ENCODE measurements at regions not wholly inside any gene's neighbourhood (a gene's known extent, or its start where the extent isn't known, plus 50 kb on each side); places are given as distances from the start of the nearest gene placed in this dataset.

GRCh38 chr3:110593749-110594148, 477.9 kb upstream of the NECTIN3 start:
- ChIA-PET CTCF (no interaction called here), POLR2A (no interaction called here)
- TF ChIP-seq FOXJ3 (CRISPR knock-in tag; IDR thresholded peaks at IDR 0.05; ENCODE audit: borderline replicate concordance) (no peak), USF2 (CRISPR knock-in tag; IDR thresholded peaks at IDR 0.05) (no peak), E2F4 (CRISPR knock-in tag; IDR thresholded peaks at IDR 0.05; ENCODE audit: borderline replicate concordance, low read depth) (no peak), ESRRA (CRISPR knock-in tag; IDR thresholded peaks at IDR 0.05; ENCODE audit: borderline replicate concordance) (no peak), MYBL2 (CRISPR knock-in tag; IDR thresholded peaks at IDR 0.05) (no peak), ZNF416 (CRISPR knock-in tag; IDR thresholded peaks at IDR 0.05) (no peak), GABPB1 (CRISPR knock-in tag; IDR thresholded peaks at IDR 0.05) (no peak), TEAD1 (CRISPR knock-in tag; IDR thresholded peaks at IDR 0.05) (no peak), SP1 (CRISPR knock-in tag; conservative IDR thresholded peaks at IDR 0.05) (no peak), MAX (CRISPR knock-in tag; IDR thresholded peaks at IDR 0.05) (no peak), ZNF138 (CRISPR knock-in tag; conservative IDR thresholded peaks at IDR 0.05) (no peak)
- TF ChIP-seq, protein P1, sequence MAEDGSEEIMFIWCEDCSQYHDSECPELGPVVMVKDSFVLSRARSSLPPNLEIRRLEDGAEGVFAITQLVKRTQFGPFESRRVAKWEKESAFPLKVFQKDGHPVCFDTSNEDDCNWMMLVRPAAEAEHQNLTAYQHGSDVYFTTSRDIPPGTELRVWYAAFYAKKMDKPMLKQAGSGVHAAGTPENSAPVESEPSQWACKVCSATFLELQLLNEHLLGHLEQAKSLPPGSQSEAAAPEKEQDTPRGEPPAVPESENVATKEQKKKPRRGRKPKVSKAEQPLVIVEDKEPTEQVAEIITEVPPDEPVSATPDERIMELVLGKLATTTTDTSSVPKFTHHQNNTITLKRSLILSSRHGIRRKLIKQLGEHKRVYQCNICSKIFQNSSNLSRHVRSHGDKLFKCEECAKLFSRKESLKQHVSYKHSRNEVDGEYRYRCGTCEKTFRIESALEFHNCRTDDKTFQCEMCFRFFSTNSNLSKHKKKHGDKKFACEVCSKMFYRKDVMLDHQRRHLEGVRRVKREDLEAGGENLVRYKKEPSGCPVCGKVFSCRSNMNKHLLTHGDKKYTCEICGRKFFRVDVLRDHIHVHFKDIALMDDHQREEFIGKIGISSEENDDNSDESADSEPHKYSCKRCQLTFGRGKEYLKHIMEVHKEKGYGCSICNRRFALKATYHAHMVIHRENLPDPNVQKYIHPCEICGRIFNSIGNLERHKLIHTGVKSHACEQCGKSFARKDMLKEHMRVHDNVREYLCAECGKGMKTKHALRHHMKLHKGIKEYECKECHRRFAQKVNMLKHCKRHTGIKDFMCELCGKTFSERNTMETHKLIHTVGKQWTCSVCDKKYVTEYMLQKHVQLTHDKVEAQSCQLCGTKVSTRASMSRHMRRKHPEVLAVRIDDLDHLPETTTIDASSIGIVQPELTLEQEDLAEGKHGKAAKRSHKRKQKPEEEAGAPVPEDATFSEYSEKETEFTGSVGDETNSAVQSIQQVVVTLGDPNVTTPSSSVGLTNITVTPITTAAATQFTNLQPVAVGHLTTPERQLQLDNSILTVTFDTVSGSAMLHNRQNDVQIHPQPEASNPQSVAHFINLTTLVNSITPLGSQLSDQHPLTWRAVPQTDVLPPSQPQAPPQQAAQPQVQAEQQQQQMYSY (CRISPR knock-in tag; IDR thresholded peaks at IDR 0.05), result no peak
- ATAC-seq (no peak), DNase-seq (ENCODE audit: low spot score) (no peak)
- Mint-ChIP-seq H3K36me3 (peaks cover 53% of the 10 kb centered on the region), H3K27me3 (ENCODE audit: low read depth) (no peaks in the 10 kb centered on the region), H3K4me1 (peaks cover 16% of the 10 kb centered on the region), H3K27ac (no peak overlapping the region), H3K9me3 (peaks cover 54% of the 10 kb centered on the region), H3K4me3 (no peak overlapping the region)

DNA sequence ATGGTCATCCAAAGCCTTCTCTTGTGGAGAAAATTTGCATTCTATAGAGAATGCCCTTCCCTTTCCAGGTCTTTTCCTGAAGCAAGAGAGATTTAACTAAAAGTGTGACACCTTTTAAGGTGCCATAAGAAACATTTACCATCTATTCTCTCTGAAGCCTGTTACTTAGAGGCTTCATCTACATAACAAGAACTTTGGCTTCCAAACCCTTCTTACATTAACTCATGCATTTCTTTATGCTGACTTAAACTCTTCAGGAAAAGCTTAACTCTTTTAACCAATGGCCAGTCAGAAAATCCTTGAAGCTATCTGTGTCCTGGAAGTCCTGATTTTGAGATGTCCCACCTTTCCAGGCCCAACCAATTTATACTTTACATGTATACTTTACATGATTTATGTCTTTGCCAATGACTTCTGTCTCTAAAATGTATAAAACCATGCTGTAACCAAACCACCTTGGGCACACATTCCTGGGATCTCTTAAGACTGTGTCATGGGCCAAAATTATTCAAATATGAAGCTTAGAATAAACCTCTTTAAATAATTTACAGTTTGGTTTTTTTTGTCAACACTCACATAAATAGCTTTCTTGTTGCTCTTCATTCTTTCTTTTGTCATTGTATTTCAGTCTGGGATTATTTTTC, 472.6 kb upstream of the NECTIN3 start:
- POLR2A ChIA-PET, result no interaction called here
- peak; percentile 92 for ATAC-seq

More for the DNA sequence above, 472.6 kb upstream of the NECTIN3 start:
- H3K27ac Mint-ChIP-seq, result peak overlapping the region; percentile 94
- no peak for DNase-seq (ENCODE audit: low spot score)
- H3K4me3 Mint-ChIP-seq, result no peak overlapping the region
- peaks cover 32% of the 10 kb centered on the region for H3K36me3 Mint-ChIP-seq
- H3K27me3 Mint-ChIP-seq (ENCODE audit: low read depth), result no peaks in the 10 kb centered on the region
- TF ChIP-seq, protein P2, sequence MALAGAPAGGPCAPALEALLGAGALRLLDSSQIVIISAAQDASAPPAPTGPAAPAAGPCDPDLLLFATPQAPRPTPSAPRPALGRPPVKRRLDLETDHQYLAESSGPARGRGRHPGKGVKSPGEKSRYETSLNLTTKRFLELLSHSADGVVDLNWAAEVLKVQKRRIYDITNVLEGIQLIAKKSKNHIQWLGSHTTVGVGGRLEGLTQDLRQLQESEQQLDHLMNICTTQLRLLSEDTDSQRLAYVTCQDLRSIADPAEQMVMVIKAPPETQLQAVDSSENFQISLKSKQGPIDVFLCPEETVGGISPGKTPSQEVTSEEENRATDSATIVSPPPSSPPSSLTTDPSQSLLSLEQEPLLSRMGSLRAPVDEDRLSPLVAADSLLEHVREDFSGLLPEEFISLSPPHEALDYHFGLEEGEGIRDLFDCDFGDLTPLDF (CRISPR knock-in tag; IDR thresholded peaks at IDR 0.05), result no peak
- TF ChIP-seq HMGA2 (CRISPR knock-in tag; IDR thresholded peaks at IDR 0.05), result no peak
- TF ChIP-seq ZNF263 (CRISPR knock-in tag; IDR thresholded peaks at IDR 0.05; ENCODE audit: low read depth), result no peak
- TF ChIP-seq, protein P3, sequence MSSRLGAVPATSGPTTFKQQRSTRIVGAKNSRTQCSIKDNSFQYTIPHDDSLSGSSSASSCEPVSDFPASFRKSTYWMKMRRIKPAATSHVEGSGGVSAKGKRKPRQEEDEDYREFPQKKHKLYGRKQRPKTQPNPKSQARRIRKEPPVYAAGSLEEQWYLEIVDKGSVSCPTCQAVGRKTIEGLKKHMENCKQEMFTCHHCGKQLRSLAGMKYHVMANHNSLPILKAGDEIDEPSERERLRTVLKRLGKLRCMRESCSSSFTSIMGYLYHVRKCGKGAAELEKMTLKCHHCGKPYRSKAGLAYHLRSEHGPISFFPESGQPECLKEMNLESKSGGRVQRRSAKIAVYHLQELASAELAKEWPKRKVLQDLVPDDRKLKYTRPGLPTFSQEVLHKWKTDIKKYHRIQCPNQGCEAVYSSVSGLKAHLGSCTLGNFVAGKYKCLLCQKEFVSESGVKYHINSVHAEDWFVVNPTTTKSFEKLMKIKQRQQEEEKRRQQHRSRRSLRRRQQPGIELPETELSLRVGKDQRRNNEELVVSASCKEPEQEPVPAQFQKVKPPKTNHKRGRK (CRISPR knock-in tag; IDR thresholded peaks at IDR 0.05; ENCODE audit: borderline replicate concordance), result no peak
- no peak for TF ChIP-seq USF2 (CRISPR knock-in tag; IDR thresholded peaks at IDR 0.05)
- TF ChIP-seq ZNF425 (CRISPR knock-in tag; conservative IDR thresholded peaks at IDR 0.05), result no peak
- peaks cover 45% of the 10 kb centered on the region for H3K9me3 Mint-ChIP-seq
- CTCF ChIA-PET, result no interaction called here
- H3K4me1 Mint-ChIP-seq, result peaks cover 31% of the 10 kb centered on the region

Measured in WTC11 (cell line).